HG03354 (cell line): ENCODE measurements at regions not wholly inside any gene's neighbourhood (a gene's known extent, or its start where the extent isn't known, plus 50 kb on each side); places are given as distances from the start of the nearest gene placed in this dataset.
A peak's percentile ranks its signal among the peaks of the same experiment; 100 is the strongest.

Experiments used
- ATAC-seq: cut with Tn5 transposase; IDR thresholded peaks from one replicate; pipeline ENCODE4 v1.9.1; 2021; ENCODE audit warnings: mild to moderate bottlenecking; ENCODE audit not compliant: unreplicated experiment, poor library complexity, severe bottlenecking

GRCh38 chr6:82022614-82023129 is 224.9 kb downstream of the IBTK start:
- ATAC-seq = no peak

GRCh38 chr6:82017773-82018172 is 229.8 kb downstream of the IBTK start:
- ATAC-seq = no peak

DNA sequence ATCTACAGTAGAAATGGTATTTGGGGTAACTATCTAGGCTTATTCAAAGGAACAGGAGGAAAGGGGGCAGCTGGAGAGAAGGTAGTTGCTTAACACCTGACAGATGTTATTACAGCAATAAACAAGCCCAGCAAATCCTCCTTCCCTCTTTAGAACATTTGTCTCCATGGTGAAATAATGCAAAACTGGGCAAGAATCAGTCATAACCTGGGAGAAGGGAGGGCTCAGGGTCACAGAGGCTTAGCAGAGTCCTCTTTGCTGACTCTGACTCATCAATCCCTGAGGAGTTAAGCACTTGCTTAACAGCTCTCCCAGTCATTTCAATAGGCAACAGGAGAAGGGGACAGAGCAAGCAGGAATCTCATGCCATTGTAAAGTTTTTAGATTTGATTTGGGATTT is 230.3 kb downstream of the IBTK start:
- ATAC-seq = no peak

- ATAC-seq = no peak
Measured at GRCh38 chr6:82015526-82015925, 232.0 kb downstream of the IBTK start.

DNA sequence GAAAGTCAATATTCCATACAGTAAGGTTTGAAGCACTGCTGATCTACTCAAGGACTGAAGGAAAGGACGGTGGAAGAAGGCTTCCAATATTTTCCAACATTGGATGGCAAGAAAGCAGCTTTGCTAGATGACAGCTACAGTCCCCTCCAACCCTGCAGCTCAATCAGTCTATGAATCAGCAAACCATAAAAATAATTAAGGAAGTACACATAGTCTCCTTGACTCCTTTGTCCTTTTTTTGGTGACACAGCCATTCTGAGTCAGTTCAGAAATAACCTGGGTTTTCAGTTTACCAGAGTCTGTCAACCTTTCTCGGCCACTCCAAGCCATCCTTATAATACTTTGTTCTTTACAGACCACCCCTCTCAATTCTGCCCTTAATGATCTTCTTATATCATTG is 232.5 kb downstream of the IBTK start:
- ATAC-seq = no peak

- ATAC-seq = no peak
Measured at GRCh38 chr6:82013561-82014530, 233.7 kb downstream of the IBTK start.

DNA sequence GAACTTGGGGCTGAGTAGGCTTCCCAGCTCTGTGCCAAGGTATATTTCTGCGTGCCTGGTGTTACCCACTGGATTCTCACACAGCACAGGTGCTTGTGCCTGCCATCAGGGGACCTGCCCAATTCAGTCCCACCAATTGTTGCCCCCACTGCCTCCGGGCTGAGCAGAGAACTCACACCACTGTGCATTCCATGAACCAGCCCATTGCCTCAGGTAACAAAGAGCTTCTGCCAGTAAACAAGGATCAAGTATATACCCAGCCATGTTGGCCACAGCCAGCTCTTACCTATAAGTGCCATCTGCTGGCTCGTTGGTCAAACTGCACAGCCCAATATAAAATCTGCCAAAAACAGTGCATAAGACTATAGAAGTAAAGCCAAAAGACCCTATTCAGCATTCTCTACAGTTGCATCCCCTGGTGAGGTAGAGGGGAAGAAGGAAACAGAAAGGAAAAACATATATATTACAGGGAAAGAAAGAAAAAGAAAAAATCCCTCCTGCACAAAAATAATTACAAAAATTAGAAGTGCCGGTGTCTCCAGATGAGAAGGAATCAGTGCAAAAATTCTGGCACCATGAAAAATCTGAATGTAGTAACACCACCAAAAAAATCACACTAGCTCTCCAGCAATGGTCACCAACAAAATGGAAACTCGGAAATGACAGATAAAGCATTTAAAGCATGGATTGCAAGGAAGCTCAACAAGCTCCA is 241.4 kb downstream of the IBTK start:
- ATAC-seq = peak; percentile 89

DNA sequence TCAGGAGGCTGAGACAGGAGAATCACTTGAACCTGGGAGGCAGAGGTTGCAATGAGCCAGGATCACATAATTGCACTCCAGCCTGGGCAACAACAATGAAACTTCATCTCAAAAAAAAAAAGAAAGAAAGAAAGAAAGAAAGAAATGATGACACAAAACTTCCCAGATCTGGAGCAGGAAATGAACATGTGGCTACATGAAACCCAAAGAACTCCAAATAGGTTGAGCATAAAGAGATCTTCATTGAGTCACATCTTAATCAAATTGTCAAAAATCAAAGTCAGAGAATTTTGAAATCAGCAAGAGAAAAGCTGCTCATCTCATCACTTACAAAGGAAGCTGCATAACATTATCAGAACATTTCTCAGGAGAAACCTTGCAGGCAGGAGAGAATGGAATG is 247.0 kb downstream of the IBTK start:
- no peak for ATAC-seq

DNA sequence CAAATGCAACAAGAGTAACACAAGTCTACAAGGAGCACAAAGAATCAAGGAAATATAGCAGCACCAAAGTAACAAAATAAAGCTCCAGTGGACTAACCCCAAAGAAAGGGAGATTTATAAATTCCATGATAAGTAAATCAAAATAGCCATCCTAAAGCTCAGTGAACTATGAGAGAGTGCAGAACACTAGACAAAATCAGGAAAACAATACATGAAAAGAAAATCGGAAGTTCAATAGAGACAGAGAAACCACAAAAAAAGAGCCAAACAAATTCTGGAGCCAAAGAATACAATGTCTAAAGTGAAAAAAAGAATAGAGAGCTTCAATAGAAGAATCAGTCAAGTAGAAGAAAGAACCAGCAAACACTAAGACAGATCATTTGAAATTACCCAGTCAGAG is 247.3 kb upstream of the TENT5A start:
- ATAC-seq = no peak

- ATAC-seq = no peak
Measured at GRCh38 chr6:81999270-81999669, 246.8 kb upstream of the TENT5A start.

- ATAC-seq = no peak
Measured at GRCh38 chr6:81998432-81998831, 246.0 kb upstream of the TENT5A start.

GRCh38 chr6:81997090-81997926 is 244.8 kb upstream of the TENT5A start:
- peak; percentile 52 for ATAC-seq

- peak; percentile 55 for ATAC-seq
Measured at GRCh38 chr6:81996414-81996813, 243.9 kb upstream of the TENT5A start.

DNA sequence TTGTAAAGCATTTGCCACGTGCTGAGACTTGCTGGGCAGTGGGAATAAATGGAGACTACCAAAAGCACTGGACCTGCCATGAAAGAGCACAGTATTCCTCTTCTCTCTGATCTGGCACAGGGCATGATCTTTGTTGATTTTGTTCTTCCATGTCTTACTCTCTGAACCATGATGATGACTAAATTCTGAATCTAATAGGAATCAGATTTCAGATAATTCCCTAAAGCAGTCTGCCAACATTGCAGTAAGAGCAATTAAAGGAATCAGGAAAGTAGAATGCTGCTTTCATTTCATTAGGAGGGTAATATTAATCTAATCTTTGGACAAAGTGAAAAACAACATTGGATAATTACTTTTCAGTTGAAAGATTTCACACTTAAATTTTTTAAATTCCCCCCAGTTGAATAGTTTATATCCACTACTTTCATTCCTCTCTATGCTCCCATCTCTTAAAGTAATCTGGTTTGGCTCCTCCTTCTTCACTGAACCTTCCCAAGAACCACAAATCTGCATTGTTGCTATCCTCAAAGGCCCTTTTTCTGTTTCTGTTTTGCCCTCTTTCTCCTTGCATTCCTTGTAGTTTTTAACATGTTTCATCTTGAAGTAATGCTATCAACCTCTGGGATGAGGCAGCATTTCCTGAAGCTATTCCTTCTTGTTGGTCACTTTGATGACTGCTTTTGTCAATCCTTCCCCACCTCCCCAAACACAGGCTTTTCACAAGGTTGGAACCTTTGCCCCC is 243.2 kb upstream of the TENT5A start:
- ATAC-seq = no peak

DNA sequence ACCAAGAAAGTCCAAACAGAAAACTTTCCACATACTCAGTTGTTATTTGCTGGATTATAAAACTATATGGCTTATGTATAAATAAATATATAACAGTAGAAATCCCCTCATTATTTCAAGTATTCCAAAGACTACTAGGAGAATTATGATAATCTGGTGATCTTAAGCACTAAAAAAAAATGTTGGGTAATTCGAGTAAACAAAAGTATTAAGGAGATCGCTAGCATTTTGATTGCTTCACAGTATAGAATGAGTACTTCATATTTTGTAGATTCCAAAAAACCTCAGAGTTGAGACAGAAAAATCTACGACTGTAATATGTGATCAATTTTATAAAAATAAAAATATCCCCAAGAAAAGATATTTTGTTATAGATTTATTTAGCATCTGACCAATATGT is 236.4 kb upstream of the TENT5A start:
- no peak for ATAC-seq

DNA sequence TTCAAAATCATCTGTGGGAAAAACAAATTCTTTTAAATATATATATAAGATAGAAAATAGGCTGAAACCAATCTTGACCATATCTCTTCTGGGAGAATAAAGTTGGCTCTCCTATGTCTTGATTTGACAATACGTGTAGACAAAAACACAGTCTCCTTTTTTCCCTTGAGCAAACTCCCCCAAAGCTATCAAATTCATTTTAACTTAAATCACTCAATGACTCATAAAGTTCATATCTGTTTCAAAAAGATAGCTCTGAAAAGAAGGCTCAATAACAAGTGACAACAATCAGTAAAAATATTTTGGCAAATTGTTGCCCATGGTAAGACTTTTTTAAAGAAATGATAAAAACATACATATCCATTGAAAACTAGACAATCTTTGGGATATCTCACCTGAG is 236.0 kb upstream of the TENT5A start:
- ATAC-seq = no peak

DNA sequence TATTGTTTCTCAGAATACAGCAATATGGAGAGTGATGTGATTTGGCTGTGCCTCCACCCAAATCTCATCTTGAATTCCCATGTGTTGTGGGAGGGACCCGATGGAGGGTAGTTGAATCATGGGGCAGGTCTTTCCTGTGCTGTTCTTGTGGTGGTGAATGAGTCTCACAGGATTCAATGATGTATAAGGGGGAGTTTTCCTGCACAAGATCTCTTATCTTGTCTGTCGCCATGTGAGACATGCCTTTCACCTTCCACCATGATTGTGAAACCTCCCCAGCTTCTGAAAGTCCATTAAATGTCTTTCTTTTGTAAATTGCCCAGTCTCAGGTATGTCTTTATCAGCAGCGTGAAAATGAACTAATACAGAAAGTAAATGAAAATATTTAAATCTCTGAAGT is 234.8 kb upstream of the TENT5A start:
- ATAC-seq = no peak

GRCh38 chr6:81985191-81985590 is 232.7 kb upstream of the TENT5A start:
- ATAC-seq = no peak

DNA sequence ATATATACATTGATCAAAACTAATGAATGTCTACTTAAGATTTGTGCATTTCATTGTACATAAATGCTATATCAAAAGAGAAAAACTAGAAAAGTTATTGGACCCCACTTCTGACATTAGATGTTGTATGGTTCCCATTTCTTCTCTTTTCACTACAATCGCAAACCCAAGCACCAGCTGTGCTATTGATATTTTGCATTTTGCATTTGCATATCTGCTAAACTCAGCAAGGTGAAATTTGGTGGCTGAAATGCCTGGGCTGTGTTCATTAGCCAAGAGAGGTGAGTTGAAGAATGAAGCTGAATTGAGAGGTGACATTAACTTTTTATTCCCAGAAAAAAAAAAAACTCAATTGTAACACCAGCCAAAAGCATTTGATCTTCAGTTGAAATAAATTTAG is 232.1 kb upstream of the TENT5A start:
- peak; percentile 68 for ATAC-seq
